Activated T-cell treated with anti-CD3 and anti-CD28 coated beads, Interleukin-2, amount 50 U/mL, for 1 hour (primary cell): ENCODE measurements at regions not wholly inside any gene's neighbourhood (a gene's known extent, or its start where the extent isn't known, plus 50 kb on each side); places are given as distances from the start of the nearest gene placed in this dataset.
"Not testable (repeated sequence)": the region's sequence is repeated elsewhere in the genome, so short reads cannot be mapped to it uniquely, and the experiment has no call there.

Experiments used
- DNase-seq: peaks from one replicate; pipeline ENCODE4 v3.0.0-alpha.2; 2020

- no peak for DNase-seq
Observed at GRCh38 chr11:15670520-15671070, 555.9 kb downstream of the INSC start.

- DNase-seq, result no peak
Observed at GRCh38 chr11:15671216-15671615, 556.5 kb downstream of the INSC start.

GRCh38 chr11:15672825-15673224, 558.1 kb downstream of the INSC start:
- no peak for DNase-seq

GRCh38 chr11:15673408-15673831, 558.7 kb downstream of the INSC start:
- DNase-seq, result no peak

- DNase-seq, result no peak
Observed at GRCh38 chr11:15674756-15675155, 560.0 kb downstream of the INSC start.

- DNase-seq, result no peak
Observed at GRCh38 chr11:15675683-15676082, 561.0 kb downstream of the INSC start.

- DNase-seq, result no peak
Observed at GRCh38 chr11:15677181-15677580, 562.5 kb downstream of the INSC start.

- DNase-seq, result no peak
Observed at GRCh38 chr11:15683528-15683927, 568.8 kb downstream of the INSC start.

- DNase-seq, result no peak
Observed at GRCh38 chr11:15685306-15685705, 570.6 kb downstream of the INSC start.

- DNase-seq, result not testable (repeated sequence)
Observed at GRCh38 chr11:15686259-15686658, 571.5 kb downstream of the INSC start.

GRCh38 chr11:15687342-15687741, 572.6 kb downstream of the INSC start:
- no peak for DNase-seq

- DNase-seq, result no peak
Observed at GRCh38 chr11:15688351-15688792, 573.6 kb downstream of the INSC start.

GRCh38 chr11:15690320-15690719, 575.6 kb downstream of the INSC start:
- DNase-seq, result no peak

GRCh38 chr11:15692739-15693138, 578.0 kb downstream of the INSC start:
- no peak for DNase-seq

GRCh38 chr11:15695096-15695721, 580.5 kb downstream of the INSC start:
- no peak for DNase-seq

GRCh38 chr11:15696069-15696468, 581.3 kb downstream of the INSC start:
- DNase-seq, result no peak

GRCh38 chr11:15697437-15698236, 582.9 kb downstream of the INSC start:
- DNase-seq, result no peak

GRCh38 chr11:15698855-15699254, 584.1 kb downstream of the INSC start:
- no peak for DNase-seq

- DNase-seq, result no peak
Observed at GRCh38 chr11:15699978-15700377, 585.3 kb downstream of the INSC start.

GRCh38 chr11:15700456-15700855, 585.7 kb downstream of the INSC start:
- DNase-seq, result no peak

GRCh38 chr11:15704064-15704463, 589.3 kb downstream of the INSC start:
- no peak for DNase-seq

- no peak for DNase-seq
Observed at GRCh38 chr11:15704556-15704955, 589.8 kb downstream of the INSC start.

GRCh38 chr11:15705891-15706290, 591.2 kb downstream of the INSC start:
- DNase-seq, result no peak

GRCh38 chr11:15707194-15707593, 592.5 kb downstream of the INSC start:
- DNase-seq, result no peak
